GM23248 (cell line): ENCODE measurements at regions not wholly inside any gene's neighbourhood (a gene's known extent, or its start where the extent isn't known, plus 50 kb on each side); places are given as distances from the start of the nearest gene placed in this dataset.

Experiments used
- DNase-seq: peaks from one replicate; pipeline ENCODE4 v3.0.0-alpha.2; 2015
- H2AFZ ChIP-seq: fragments of 200-600 bp; sonication (generic); 2 replicates; pipeline ENCODE4 v1.6.1; 2016; ENCODE audit warnings: antibody characterized with exemption
- H3F3A ChIP-seq: fragments of 200-600 bp; sonication (generic); 2 replicates; pipeline ENCODE4 v1.6.1; 2016; ENCODE audit warnings: mild to moderate bottlenecking, antibody characterized with exemption, mixed run types; ENCODE audit not compliant: insufficient read depth
- H3K27ac ChIP-seq: fragments of 200-600 bp; sonication (generic); 2 replicates; pipeline ENCODE4 v1.5.1; 2016; ENCODE audit warnings: mild to moderate bottlenecking
- H3K27me3 ChIP-seq: fragments of 200-600 bp; sonication (generic); replicated peaks from 2 replicates; pipeline ENCODE4 v1.6.1; 2016; ENCODE audit warnings: mild to moderate bottlenecking; ENCODE audit not compliant: insufficient read depth
- H3K36me3 ChIP-seq: fragments of 200-600 bp; sonication (generic); 2 replicates; pipeline ENCODE4 v1.6.1; 2016; ENCODE audit warnings: low read depth, mild to moderate bottlenecking
- H3K4me1 ChIP-seq: fragments of 200-600 bp; sonication (generic); 2 replicates; pipeline ENCODE4 v1.6.1; 2016; ENCODE audit warnings: mild to moderate bottlenecking; ENCODE audit not compliant: insufficient read depth
- H3K4me2 ChIP-seq: fragments of 200-600 bp; sonication (generic); one replicate; pipeline ENCODE4 v1.6.1; 2016; ENCODE audit warnings: mild to moderate bottlenecking; ENCODE audit not compliant: unreplicated experiment
- H3K4me3 ChIP-seq: fragments of 200-600 bp; sonication (generic); 2 replicates; pipeline ENCODE4 v1.5.1; 2016; ENCODE audit warnings: mild to moderate bottlenecking
- H3K79me2 ChIP-seq: fragments of 200-600 bp; sonication (generic); 2 replicates; pipeline ENCODE4 v1.6.1; 2016; ENCODE audit warnings: mild to moderate bottlenecking; ENCODE audit not compliant: insufficient read depth
- H3K9ac ChIP-seq: fragments of 200-600 bp; sonication (generic); 2 replicates; pipeline ENCODE4 v1.6.1; 2016; ENCODE audit warnings: mild to moderate bottlenecking
- H3K9me2 ChIP-seq: fragments of 200-600 bp; sonication (generic); 2 replicates; pipeline ENCODE4 v1.6.1; 2016; ENCODE audit warnings: mixed run types, mild to moderate bottlenecking, moderate library complexity; ENCODE audit not compliant: insufficient read depth
- H3K9me3 ChIP-seq: fragments of 200-600 bp; sonication (generic); one replicate; pipeline ENCODE4 v1.6.1; 2017; ENCODE audit warnings: low read depth
- H4K20me1 ChIP-seq: fragments of 200-600 bp; sonication (generic); 2 replicates; pipeline ENCODE4 v1.6.0; 2016; ENCODE audit not compliant: insufficient read depth
- EZH2 ChIP-seq: fragments of 200-600 bp; sonication (generic); IDR thresholded peaks from 2 replicates; pipeline ENCODE4 v1.6.1; 2018; ENCODE audit warnings: antibody characterized with exemption, mild to moderate bottlenecking; ENCODE audit not compliant: insufficient read depth, poor library complexity, severe bottlenecking
- EZH2phosphoT487 ChIP-seq: fragments of 200-600 bp; sonication (generic); IDR thresholded peaks from 2 replicates; pipeline ENCODE4 v1.6.1; 2018; ENCODE audit warnings: antibody characterized with exemption, moderate library complexity, mild to moderate bottlenecking, low read depth; ENCODE audit not compliant: insufficient read depth
- WGBS, 2 experiments: methylation state at CpG; one replicate each; pipeline ENCODE4 v1.1.6; 2015 to 2017; ENCODE audit warnings: low lambda C conversion rate in 2 of 2, low coverage in 1 of 2; ENCODE audit errors: missing lambda C conversion rate in 2 of 2; 5-methylcytosine and 5-hydroxymethylcytosine counted together
- in situ Hi-C: fragments of 300-500 bp; cut with MboI; formaldehyde crosslinking; loops from 2 replicates; pipeline ENCODE4 v1.15.0; 2020

DNA sequence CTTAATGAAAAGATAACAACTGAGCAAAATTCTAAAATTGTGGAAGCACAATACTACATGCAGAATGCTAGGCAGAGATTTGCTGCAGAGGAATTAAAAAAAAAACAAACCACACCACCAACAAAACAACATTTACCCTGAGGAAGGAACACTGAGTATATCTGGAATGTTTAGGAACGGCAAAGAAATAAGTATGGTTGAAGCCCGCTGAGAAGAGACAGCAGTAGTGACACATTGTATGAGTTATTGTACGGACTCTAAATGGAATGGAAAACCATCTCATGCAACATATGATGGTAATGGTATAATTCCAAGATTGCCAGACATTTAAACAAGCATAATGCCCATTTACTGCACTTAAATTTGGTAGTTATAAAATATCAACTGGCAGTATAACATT is 568.2 kb upstream of the CCDC54 start:
- H3K9ac ChIP-seq = no peak overlapping the region
- H3K4me1 ChIP-seq = peaks cover 21% of the 10 kb centered on the region
- H4K20me1 ChIP-seq = no peaks in the 10 kb centered on the region
- H3K27me3 ChIP-seq = no peaks in the 10 kb centered on the region
- H3F3A ChIP-seq = peaks cover 18% of the 10 kb centered on the region; the same call in 1 of the 2 replicates
- no peak for DNase-seq
- in situ Hi-C loops = no loop called here
- TF ChIP-seq EZH2 = no peak
- TF ChIP-seq EZH2phosphoT487 = no peak
- H3K27ac ChIP-seq = no peak overlapping the region
- 96 to 98% methylated on average over 3 of the region's 3 CpGs for WGBS, 2 experiments
- no peaks in the 10 kb centered on the region for H3K36me3 ChIP-seq
- H3K79me2 ChIP-seq = no peaks in the 10 kb centered on the region
- no peak overlapping the region for H3K4me3 ChIP-seq
- H3K9me3 ChIP-seq = no peaks in the 10 kb centered on the region
- no peaks in the 10 kb centered on the region for H3K9me2 ChIP-seq
- H2AFZ ChIP-seq = no peak overlapping the region
- no peak overlapping the region for H3K4me2 ChIP-seq

DNA sequence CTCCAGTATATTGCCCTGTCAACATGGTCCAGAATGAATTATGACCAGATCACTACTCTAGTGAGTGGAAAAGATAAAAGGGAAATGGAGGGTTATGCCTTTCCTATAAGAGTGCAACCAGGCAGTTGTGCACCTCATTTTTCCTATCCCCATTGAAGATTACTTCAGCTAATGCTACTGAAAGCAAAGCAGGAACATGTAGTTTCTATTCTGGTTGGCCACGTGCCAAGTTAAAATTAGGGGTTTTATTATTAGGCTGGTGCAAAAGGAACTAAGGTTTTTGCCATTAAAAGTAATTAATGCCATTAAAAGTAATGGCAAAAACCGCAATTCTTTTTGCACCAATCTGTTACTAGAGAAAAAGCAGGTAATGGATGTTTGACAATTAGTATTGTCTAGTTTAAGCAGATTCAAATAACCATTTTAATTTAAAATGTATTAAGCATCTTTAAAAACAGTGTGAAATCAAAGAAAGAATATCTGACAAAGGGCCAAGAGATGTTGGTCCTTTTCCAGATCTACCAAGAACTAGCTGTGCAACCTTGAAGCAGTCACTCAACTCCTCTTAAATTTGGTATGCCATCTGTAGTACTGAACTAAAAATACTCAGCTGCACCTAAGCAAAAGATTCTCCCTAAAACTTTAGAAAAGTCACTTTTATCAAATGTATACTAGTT is 567.5 kb upstream of the CCDC54 start:
- H3K9ac ChIP-seq = no peak overlapping the region
- no peak overlapping the region for H3K4me3 ChIP-seq
- H3K27me3 ChIP-seq = no peaks in the 10 kb centered on the region
- 28% methylated on average over 2 of the region's 2 CpGs for WGBS, 2 experiments
- DNase-seq = no peak
- H4K20me1 ChIP-seq = no peaks in the 10 kb centered on the region
- H3K9me3 ChIP-seq = no peaks in the 10 kb centered on the region
- peaks cover 18% of the 10 kb centered on the region; the same call in 1 of the 2 replicates for H3F3A ChIP-seq
- no peak overlapping the region for H3K4me2 ChIP-seq
- in situ Hi-C loops = no loop called here
- no peak overlapping the region for H2AFZ ChIP-seq
- peaks cover 21% of the 10 kb centered on the region for H3K4me1 ChIP-seq
- H3K79me2 ChIP-seq = no peaks in the 10 kb centered on the region
- no peak for TF ChIP-seq EZH2phosphoT487
- TF ChIP-seq EZH2 = no peak
- no peaks in the 10 kb centered on the region for H3K9me2 ChIP-seq
- no peak overlapping the region for H3K27ac ChIP-seq
- H3K36me3 ChIP-seq = no peaks in the 10 kb centered on the region

DNA sequence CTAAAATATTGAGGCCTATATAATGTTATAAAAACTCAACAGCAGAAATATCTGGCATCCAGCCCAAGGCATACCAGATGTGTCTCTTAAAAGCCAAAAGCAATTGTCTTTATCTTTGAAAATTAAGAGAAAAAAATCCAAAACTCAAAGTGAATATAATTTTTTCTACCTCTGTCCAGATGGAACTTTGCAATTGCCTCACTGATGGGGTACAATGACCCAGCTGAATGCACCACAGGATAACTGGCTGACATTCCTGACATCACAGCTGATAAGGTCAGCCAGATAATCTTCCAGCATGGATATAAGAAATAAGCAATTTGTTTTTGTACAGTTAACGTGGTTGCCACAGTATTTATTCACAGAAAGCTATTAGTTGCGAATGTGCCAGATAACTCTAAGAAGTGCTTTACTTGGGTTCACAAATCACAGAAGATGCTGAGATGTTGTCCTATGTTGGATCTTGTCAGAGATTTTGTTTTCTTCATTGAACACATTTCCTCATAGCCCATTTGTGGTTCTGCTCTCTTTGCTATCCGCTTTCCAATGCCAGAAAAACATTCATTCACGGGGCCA is 566.9 kb upstream of the CCDC54 start:
- in situ Hi-C loops = no loop called here
- WGBS, 2 experiments = 64 to 80% methylated on average over 4 of the region's 4 CpGs
- no peaks in the 10 kb centered on the region for H3K36me3 ChIP-seq
- TF ChIP-seq EZH2 = no peak
- TF ChIP-seq EZH2phosphoT487 = no peak
- H4K20me1 ChIP-seq = no peaks in the 10 kb centered on the region
- peaks cover 18% of the 10 kb centered on the region; the same call in 1 of the 2 replicates for H3F3A ChIP-seq
- no peaks in the 10 kb centered on the region for H3K9me3 ChIP-seq
- peaks cover 21% of the 10 kb centered on the region for H3K4me1 ChIP-seq
- no peaks in the 10 kb centered on the region for H3K79me2 ChIP-seq
- no peak overlapping the region for H3K9ac ChIP-seq
- no peak overlapping the region; the same call in 1 of the 2 replicates for H2AFZ ChIP-seq
- H3K27me3 ChIP-seq = no peaks in the 10 kb centered on the region
- H3K27ac ChIP-seq = no peak overlapping the region; the same call in 1 of the 2 replicates
- no peaks in the 10 kb centered on the region for H3K9me2 ChIP-seq
- no peak overlapping the region for H3K4me3 ChIP-seq
- DNase-seq = peak; percentile 36
- no peak overlapping the region for H3K4me2 ChIP-seq

DNA sequence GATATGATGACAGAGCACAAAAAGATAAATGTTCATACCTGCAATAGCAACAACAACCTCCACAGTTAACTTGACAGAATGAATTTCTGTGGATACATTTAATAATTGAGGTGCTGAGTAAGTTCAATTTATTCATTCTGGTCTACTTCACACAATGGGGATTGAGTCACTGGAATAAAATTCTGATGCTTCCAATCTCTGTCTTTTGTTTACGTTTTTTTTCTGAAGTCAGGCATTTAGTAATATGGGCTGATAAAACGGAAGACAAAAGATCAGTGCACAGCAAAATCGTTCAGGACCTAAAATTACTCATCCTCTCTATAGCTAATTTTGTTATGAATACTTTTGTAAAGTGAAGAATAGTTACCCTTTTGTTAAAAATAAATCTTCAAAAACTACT is 565.9 kb upstream of the CCDC54 start:
- H3K4me2 ChIP-seq = peak overlapping the region; percentile 13
- peak; percentile 76 for DNase-seq
- H3K4me1 ChIP-seq = peaks cover 21% of the 10 kb centered on the region
- no peaks in the 10 kb centered on the region for H3K9me3 ChIP-seq
- no peak overlapping the region for H2AFZ ChIP-seq
- H3F3A ChIP-seq = peaks cover 18% of the 10 kb centered on the region; the same call in 1 of the 2 replicates
- no peaks in the 10 kb centered on the region for H3K36me3 ChIP-seq
- no peak overlapping the region for H3K9ac ChIP-seq
- no peak overlapping the region; the same call in 1 of the 2 replicates for H3K27ac ChIP-seq
- in situ Hi-C loops = no loop called here
- H3K79me2 ChIP-seq = no peaks in the 10 kb centered on the region
- no peaks in the 10 kb centered on the region for H3K27me3 ChIP-seq
- H3K9me2 ChIP-seq = no peaks in the 10 kb centered on the region
- 0 out of 2 replicates have a peak overlapping the region, but pooled peaks have one; percentile 11 for H3K4me3 ChIP-seq
- TF ChIP-seq EZH2 (no peak), EZH2phosphoT487 (no peak)
- H4K20me1 ChIP-seq = no peaks in the 10 kb centered on the region
- 4 to 10% methylated on average over 3 of the region's 3 CpGs for WGBS, 2 experiments
